Activated T-helper 17 cell treated with anti-CD3 and anti-CD28 coated beads, Interleukin-2, amount 50 U/mL, for 72 hours (primary cell): ENCODE measurements at regions not wholly inside any gene's neighbourhood (a gene's known extent, or its start where the extent isn't known, plus 50 kb on each side); places are given as distances from the start of the nearest gene placed in this dataset.

Experiments
- ATAC-seq: fragments of 150-1000 bp; cut with Tn5 transposase; replicated peaks from 2 replicates; pipeline ENCODE4 v1.10.0; 2021; ENCODE audit warnings: mild to moderate bottlenecking, moderate library complexity
- H3K27ac Mint-ChIP-seq: one replicate; pipeline ENCODE4 v1.8.0; 2022; ENCODE audit warnings: mixed read lengths
- H3K27me3 Mint-ChIP-seq: one replicate; pipeline ENCODE4 v1.8.0; 2022; ENCODE audit warnings: mixed read lengths
- H3K36me3 Mint-ChIP-seq: one replicate; pipeline ENCODE4 v1.8.0; 2022; ENCODE audit warnings: low read depth, mild to moderate bottlenecking, mixed read lengths
- H3K4me1 Mint-ChIP-seq: one replicate; pipeline ENCODE4 v1.8.0; 2022; ENCODE audit warnings: mixed read lengths
- H3K4me3 Mint-ChIP-seq: one replicate; pipeline ENCODE4 v1.8.0; 2022; ENCODE audit warnings: mild to moderate bottlenecking, mixed read lengths
- H3K9me3 Mint-ChIP-seq: one replicate; pipeline ENCODE4 v1.8.0; 2022; ENCODE audit warnings: mixed read lengths

DNA sequence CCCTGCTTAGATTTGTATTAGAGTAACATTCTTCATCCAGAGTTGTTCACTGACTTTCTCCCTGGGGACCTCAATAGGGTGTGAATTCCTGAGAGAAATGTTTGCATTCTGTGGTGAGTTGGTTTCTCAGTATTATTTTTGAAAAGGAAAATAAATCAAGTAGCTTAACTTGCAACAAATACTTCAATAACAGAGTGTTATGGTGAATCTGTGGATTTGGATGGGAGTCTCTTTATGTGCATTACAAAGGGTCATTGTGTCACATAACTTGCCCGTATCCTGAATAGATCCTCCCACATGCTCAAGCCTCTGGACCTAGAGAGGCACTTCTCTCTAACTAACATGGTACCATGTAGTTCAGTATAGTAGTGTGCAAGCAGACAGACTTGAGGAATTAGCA lies 68.4 kb upstream of the IPO9 start:
- no peak for ATAC-seq
- no peaks in the 10 kb centered on the region for H3K9me3 Mint-ChIP-seq
- peaks cover 4% of the 10 kb centered on the region for H3K27me3 Mint-ChIP-seq
- no peak overlapping the region for H3K27ac Mint-ChIP-seq
- H3K4me3 Mint-ChIP-seq: no peak overlapping the region
- H3K36me3 Mint-ChIP-seq: no peaks in the 10 kb centered on the region
- H3K4me1 Mint-ChIP-seq: peaks cover 6% of the 10 kb centered on the region

DNA sequence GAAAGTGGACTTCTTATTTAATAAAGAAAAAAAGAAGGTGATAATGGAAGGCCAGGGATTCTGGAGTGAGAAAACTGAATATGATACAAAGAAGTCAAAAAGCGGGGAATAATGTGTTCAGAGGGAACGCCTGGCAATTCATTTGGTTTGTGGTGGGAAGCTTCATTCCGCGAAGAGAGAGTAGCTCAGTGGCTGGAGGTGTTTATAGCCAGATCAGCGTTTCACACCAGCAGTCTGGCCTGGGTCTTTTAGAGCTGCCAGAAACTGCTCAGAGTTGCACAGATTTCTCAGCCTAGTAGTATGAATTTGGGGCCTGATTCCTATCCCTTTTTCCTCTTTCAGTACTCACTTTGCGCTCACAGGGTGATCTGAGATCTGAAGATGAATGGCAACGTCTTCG lies 67.8 kb upstream of the IPO9 start:
- H3K27ac Mint-ChIP-seq: no peak overlapping the region
- H3K9me3 Mint-ChIP-seq: no peaks in the 10 kb centered on the region
- H3K4me3 Mint-ChIP-seq: no peak overlapping the region
- no peak for ATAC-seq
- peaks cover 6% of the 10 kb centered on the region for H3K4me1 Mint-ChIP-seq
- H3K36me3 Mint-ChIP-seq: no peaks in the 10 kb centered on the region
- peaks cover 4% of the 10 kb centered on the region for H3K27me3 Mint-ChIP-seq

DNA sequence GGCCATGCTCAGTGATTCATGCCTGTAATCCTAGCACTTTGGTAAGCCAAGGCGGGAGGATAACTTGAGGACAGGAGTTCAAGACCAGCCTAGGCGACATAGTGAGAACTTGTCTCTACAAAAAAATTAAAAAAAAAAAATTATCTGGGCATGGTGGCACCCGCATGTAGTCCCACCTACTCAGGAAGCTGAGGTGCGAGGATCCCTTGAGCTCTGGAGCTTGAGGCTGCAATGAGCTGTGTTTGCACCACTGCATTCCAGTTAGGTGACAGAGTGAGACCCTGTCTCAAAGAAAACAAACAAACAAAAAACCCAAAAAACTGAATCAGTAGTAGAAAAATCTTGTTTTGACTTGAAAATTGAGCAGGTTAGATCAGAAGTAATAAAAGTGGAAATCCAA lies 67.1 kb upstream of the IPO9 start:
- ATAC-seq: no peak
- Mint-ChIP-seq H3K27me3 (peaks cover under 1% of the 10 kb centered on the region), H3K27ac (no peak overlapping the region), H3K9me3 (no peaks in the 10 kb centered on the region), H3K4me1 (peaks cover 1% of the 10 kb centered on the region), H3K36me3 (no peaks in the 10 kb centered on the region), H3K4me3 (no peak overlapping the region)

DNA sequence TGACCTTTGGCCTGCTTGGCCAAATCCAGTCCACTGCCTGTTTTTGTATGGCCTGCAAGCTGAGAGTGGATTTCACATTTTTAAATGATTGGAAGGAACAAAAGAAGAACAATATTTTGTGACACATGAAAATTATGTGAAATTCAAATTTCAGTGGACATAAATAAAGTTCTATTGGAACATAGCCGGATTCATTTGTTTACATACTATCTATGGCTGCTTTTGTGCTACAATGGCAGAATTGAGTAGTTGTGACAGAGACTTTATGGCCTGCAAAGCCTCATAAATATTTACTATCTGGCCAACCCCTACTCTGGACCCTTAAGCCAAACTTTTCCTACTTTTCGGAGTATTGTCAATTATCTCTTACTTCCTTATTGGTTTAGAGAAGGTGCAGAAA lies 66.6 kb upstream of the IPO9 start:
- H3K9me3 Mint-ChIP-seq: no peaks in the 10 kb centered on the region
- H3K27me3 Mint-ChIP-seq: no peaks in the 10 kb centered on the region
- H3K4me1 Mint-ChIP-seq: no peaks in the 10 kb centered on the region
- H3K36me3 Mint-ChIP-seq: no peaks in the 10 kb centered on the region
- H3K27ac Mint-ChIP-seq: no peak overlapping the region
- no peak overlapping the region for H3K4me3 Mint-ChIP-seq
- no peak for ATAC-seq

DNA sequence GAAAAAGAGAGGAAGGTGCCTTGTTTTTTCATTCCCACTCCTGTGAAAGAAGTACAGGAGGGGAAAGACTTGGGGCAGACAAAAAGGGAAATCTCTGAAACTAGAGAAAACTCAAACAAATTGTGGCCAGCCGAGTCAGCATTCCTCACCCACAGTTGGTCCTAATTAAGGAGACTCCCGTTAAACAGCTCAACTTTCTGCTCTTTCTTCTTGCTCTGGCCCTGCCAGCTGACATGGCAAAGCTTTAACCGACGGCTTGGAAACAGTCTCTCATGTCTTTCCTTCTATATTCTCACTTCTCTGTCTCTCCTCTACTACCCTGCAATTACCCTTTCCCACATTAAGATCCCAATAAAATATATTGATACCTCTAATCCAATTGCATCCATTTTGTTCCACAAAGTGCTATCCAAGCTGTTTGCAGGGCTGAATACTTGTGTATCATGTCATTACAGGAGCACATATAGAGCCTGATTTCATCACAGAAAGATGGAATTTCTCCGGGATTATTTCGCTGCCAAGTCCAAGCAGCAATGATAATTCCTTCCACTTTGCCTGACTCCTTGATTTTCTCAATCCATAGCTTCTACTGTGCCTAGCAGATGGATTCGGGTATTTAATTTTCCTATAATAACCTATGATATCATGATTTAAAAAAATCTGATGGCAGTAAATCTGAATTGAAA lies 65.4 kb upstream of the IPO9 start:
- H3K27me3 Mint-ChIP-seq: no peaks in the 10 kb centered on the region
- ATAC-seq: no peak
- no peak overlapping the region for H3K4me3 Mint-ChIP-seq

DNA sequence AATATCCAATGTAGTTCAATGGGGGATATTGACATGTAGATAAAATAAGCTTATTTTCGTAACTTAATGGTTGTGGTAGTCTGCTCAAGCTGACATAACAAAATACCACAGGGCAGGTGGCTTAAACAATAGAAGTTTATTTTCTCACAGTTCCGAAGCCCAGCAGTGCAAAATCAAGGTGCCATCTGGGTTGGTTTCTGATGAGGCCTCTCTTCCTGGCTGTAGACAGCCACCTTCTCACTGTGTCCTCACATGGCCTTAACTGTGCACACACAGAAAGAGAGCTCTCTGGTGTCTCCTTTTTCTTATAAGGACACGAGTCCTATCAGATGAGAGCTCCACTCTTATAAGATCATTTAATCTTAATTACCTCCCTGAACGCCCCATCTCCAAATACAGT lies 64.8 kb upstream of the IPO9 start:
- no peak overlapping the region for H3K27ac Mint-ChIP-seq
- H3K36me3 Mint-ChIP-seq: no peaks in the 10 kb centered on the region
- no peaks in the 10 kb centered on the region for H3K4me1 Mint-ChIP-seq
- no peaks in the 10 kb centered on the region for H3K9me3 Mint-ChIP-seq
- H3K4me3 Mint-ChIP-seq: no peak overlapping the region
- no peaks in the 10 kb centered on the region for H3K27me3 Mint-ChIP-seq
- no peak for ATAC-seq

More for the DNA sequence above, 65.4 kb upstream of the IPO9 start:
- no peaks in the 10 kb centered on the region for H3K9me3 Mint-ChIP-seq
- no peaks in the 10 kb centered on the region for H3K4me1 Mint-ChIP-seq
- no peaks in the 10 kb centered on the region for H3K36me3 Mint-ChIP-seq
- no peak overlapping the region for H3K27ac Mint-ChIP-seq

- Mint-ChIP-seq H3K36me3 (no peaks in the 10 kb centered on the region), H3K4me3 (no peak overlapping the region), H3K27ac (no peak overlapping the region), H3K4me1 (no peaks in the 10 kb centered on the region), H3K9me3 (no peaks in the 10 kb centered on the region), H3K27me3 (no peaks in the 10 kb centered on the region)
- no peak for ATAC-seq
Measured at GRCh38 chr1:201764579-201764978, 64.4 kb upstream of the IPO9 start.

GRCh38 chr1:201766131-201766866 lies 62.7 kb upstream of the IPO9 start:
- no peak for ATAC-seq
- no peaks in the 10 kb centered on the region for H3K27me3 Mint-ChIP-seq
- H3K4me1 Mint-ChIP-seq: no peaks in the 10 kb centered on the region
- H3K27ac Mint-ChIP-seq: no peak overlapping the region
- peaks cover 6% of the 10 kb centered on the region for H3K9me3 Mint-ChIP-seq
- no peaks in the 10 kb centered on the region for H3K36me3 Mint-ChIP-seq
- H3K4me3 Mint-ChIP-seq: no peak overlapping the region

GRCh38 chr1:201767339-201767738 lies 61.6 kb upstream of the IPO9 start:
- H3K27ac Mint-ChIP-seq: no peak overlapping the region
- no peaks in the 10 kb centered on the region for H3K27me3 Mint-ChIP-seq
- no peaks in the 10 kb centered on the region for H3K4me1 Mint-ChIP-seq
- H3K9me3 Mint-ChIP-seq: peaks cover 6% of the 10 kb centered on the region
- no peak overlapping the region for H3K4me3 Mint-ChIP-seq
- ATAC-seq: no peak
- H3K36me3 Mint-ChIP-seq: no peaks in the 10 kb centered on the region

DNA sequence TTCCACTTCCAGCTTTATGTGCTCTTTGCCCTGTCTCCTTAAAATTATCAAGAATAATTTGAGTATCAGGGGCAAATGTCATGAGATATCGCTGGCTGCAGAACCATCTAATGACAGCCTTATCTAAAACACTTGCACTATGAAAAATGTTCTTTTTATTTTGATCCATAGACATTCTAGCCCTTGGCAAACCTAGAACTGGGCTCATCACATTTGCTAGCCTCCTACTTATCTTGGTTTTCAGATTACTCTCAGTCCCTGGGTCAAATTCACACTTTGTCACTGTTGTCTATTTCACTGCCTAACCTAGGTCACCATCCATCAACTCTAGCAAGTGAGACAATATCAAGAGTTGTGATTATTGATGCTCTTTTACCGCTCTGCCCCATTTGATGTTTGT lies 59.9 kb upstream of the IPO9 start:
- no peak for ATAC-seq
- H3K4me3 Mint-ChIP-seq: no peak overlapping the region
- H3K4me1 Mint-ChIP-seq: no peaks in the 10 kb centered on the region
- H3K9me3 Mint-ChIP-seq: peaks cover 6% of the 10 kb centered on the region
- H3K36me3 Mint-ChIP-seq: no peaks in the 10 kb centered on the region
- no peaks in the 10 kb centered on the region for H3K27me3 Mint-ChIP-seq
- H3K27ac Mint-ChIP-seq: no peak overlapping the region

- Mint-ChIP-seq H3K36me3 (no peaks in the 10 kb centered on the region), H3K27me3 (no peaks in the 10 kb centered on the region), H3K9me3 (peaks cover 6% of the 10 kb centered on the region), H3K27ac (no peak overlapping the region), H3K4me3 (no peak overlapping the region), H3K4me1 (no peaks in the 10 kb centered on the region)
- ATAC-seq: no peak
Measured at GRCh38 chr1:201769966-201770365, 59.0 kb upstream of the IPO9 start.

DNA sequence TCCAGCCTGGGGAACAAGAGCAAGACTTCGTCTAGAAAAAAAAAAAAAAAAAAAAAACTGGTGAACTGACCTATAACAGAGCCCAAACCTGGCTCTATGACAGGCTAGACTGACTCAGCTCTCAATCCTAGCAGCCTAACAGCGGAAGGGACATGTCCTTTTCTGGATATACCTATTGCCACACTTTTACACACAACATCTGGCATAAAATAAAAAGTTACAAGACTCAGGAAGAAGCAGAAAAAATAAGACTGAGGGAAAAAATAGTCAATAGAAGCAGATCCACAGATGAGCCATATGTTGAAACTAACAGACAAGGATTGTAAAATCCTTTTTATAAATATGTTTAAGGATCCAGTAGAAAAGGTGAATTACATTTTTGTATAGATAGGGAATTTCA lies 57.5 kb upstream of the IPO9 start:
- Mint-ChIP-seq H3K9me3 (peaks cover 6% of the 10 kb centered on the region), H3K27me3 (no peaks in the 10 kb centered on the region), H3K4me3 (no peak overlapping the region), H3K27ac (no peak overlapping the region), H3K36me3 (no peaks in the 10 kb centered on the region), H3K4me1 (no peaks in the 10 kb centered on the region)
- no peak for ATAC-seq

GRCh38 chr1:201772178-201772577 lies 56.8 kb upstream of the IPO9 start:
- no peak overlapping the region for H3K4me3 Mint-ChIP-seq
- no peaks in the 10 kb centered on the region for H3K27me3 Mint-ChIP-seq
- ATAC-seq: no peak
- no peak overlapping the region for H3K27ac Mint-ChIP-seq
- H3K4me1 Mint-ChIP-seq: no peaks in the 10 kb centered on the region
- peaks cover 6% of the 10 kb centered on the region for H3K9me3 Mint-ChIP-seq
- no peaks in the 10 kb centered on the region for H3K36me3 Mint-ChIP-seq

- Mint-ChIP-seq H3K36me3 (no peaks in the 10 kb centered on the region), H3K27me3 (no peaks in the 10 kb centered on the region), H3K9me3 (peaks cover 6% of the 10 kb centered on the region), H3K4me1 (no peaks in the 10 kb centered on the region), H3K27ac (no peak overlapping the region), H3K4me3 (no peak overlapping the region)
- no peak for ATAC-seq
Measured at GRCh38 chr1:201773764-201774163, 55.2 kb upstream of the IPO9 start.

GRCh38 chr1:201774224-201774982 lies 54.6 kb upstream of the IPO9 start:
- ATAC-seq: no peak
- Mint-ChIP-seq H3K4me3 (no peak overlapping the region), H3K27me3 (no peaks in the 10 kb centered on the region), H3K36me3 (no peaks in the 10 kb centered on the region), H3K27ac (no peak overlapping the region), H3K4me1 (no peaks in the 10 kb centered on the region), H3K9me3 (peaks cover 6% of the 10 kb centered on the region)
